HG03378 (cell line): ENCODE measurements at regions not wholly inside any gene's neighbourhood (a gene's known extent, or its start where the extent isn't known, plus 50 kb on each side); places are given as distances from the start of the nearest gene placed in this dataset.
"Not testable (repeated sequence)": the region's sequence is repeated elsewhere in the genome, so short reads cannot be mapped to it uniquely, and the experiment has no call there.

Experiments
- ATAC-seq: cut with Tn5 transposase; IDR thresholded peaks from one replicate; pipeline ENCODE4 v1.9.1; 2021; ENCODE audit warnings: mild to moderate bottlenecking, moderate library complexity; ENCODE audit not compliant: unreplicated experiment

DNA sequence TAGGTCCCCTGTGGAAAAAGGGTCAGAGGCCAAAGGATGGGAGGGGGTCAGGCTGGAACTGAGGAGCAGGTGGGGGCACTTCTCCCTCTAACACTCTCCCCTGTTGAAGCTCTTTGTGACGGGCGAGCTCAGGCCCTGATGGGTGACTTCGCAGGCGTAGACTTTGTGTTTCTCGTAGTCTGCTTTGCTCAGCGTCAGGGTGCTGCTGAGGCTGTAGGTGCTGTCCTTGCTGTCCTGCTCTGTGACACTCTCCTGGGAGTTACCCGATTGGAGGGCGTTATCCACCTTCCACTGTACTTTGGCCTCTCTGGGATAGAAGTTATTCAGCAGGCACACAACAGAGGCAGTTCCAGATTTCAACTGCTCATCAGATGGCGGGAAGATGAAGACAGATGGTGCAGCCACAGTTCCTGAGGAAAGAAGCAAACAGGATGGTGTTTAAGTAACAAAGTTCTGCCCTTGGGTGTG lies 165.8 kb downstream of the RPIA start:
- no peak for ATAC-seq

DNA sequence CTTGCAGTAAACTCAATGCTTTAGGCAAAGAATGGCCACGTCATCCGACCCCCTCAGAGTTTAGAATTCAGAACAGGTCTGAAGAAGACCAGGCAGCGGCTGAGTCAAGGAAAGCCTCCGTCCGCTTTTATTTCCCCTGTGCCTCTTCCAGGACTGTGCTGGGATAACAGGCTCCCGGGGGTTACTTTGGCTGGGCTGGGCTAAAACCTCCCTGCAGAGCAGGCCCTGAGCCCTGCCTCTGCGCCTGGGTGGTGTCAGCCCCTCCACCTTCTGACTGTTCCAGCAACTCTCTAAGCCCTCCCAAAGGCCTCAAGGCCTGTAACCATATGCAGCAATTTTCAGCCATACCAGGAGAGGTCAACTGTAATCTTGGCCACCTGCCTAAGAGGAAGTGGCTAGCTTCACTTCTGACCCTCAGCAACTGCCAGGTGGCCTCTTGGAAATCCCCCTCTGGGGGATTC lies 166.5 kb downstream of the RPIA start:
- peak; percentile 46 for ATAC-seq

DNA sequence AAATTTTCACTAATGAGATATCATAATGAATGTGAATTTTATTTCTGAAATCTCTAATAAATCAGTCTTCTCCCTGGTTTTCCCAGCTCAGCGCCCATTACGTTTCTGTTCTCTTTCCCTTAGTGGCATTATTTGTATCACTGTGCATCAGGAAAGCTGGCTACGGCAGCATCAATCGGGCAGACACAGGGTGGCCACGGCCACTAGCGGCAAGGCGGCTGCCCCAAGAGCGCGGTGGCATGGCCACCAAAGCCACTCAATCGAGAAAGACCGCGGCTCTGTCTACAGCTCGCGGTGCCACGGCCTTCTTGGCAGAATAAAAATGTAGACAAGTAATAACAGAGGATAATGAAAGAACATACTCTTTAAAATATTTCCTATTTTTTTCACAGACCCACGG lies 168.0 kb downstream of the RPIA start:
- no peak for ATAC-seq

DNA sequence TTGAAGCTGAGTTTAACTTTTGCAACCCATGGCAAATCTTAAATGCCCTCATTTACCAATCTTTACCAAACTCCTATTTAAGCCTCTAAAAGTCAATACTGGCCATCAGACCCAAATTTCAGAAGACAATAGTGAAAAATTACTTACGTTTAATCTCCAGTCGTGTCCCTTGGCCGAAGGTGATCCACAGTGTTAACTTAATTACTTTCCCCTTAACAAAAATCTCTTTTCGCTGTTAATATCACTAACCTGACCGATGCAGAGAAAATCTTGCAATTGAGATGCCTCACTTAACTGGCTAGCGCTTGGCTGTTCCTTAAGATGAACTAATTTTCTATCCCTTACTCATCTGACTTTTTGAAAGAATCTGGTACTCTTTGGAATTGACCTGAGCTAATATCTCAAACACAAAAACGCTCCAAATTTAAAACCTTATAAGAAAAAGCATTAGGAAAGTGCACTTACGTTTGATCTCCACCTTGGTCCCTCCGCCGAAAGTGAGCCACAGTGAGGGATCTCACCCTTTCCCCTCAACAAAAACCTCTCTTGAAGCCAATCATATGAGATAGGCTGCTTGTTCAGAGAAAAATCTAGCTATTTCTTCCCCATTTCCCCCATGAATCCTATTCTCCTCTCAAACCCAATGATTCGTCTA lies 169.1 kb downstream of the RPIA start:
- no peak for ATAC-seq

DNA sequence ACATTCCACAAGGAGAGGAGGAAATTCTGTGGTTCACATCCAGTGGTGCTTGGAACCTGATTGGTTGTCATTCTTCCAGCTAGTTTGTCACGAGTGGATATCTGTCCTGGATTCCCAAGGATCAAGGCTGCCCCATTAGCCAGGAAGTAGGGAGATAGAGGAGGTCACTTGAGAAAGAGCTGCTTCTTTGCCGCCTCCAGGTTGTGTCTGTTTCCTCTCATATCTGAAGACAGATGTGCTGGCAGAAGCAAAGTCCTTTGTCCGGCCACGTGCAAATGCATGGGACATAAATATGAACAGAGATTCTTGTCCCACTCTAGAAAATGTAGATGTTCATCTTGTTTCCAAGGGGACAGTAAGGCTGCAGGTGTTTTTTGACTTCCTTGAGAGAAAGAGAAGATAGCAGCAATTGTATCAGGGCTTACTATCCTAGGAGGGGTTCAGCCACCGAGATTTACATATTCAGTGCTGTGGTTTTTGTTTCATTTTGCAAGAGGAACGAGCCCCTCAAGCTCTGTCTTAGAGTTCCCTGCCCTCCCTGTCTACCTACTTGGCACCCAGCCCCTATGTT lies 174.4 kb downstream of the RPIA start:
- ATAC-seq = peak; percentile 64

DNA sequence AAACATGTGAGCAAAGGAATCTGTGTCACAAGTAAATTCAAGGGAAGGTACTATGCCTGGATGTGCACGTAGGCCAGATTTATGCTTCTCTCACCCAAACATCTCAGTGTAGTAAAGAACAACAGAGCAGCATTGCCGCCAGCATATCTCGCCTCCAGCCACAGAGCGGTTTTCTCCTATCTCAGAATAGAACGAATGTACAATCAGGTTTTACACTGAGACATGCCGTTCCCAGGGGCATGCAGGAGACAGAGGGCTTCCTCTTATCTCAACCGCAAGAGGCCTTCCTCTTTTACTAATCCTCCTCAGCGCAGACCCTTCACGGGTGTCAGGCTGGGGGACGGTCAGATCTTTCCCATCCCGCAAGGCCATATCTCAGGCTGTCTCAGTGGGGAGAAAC lies 175.3 kb downstream of the RPIA start:
- ATAC-seq = no peak

DNA sequence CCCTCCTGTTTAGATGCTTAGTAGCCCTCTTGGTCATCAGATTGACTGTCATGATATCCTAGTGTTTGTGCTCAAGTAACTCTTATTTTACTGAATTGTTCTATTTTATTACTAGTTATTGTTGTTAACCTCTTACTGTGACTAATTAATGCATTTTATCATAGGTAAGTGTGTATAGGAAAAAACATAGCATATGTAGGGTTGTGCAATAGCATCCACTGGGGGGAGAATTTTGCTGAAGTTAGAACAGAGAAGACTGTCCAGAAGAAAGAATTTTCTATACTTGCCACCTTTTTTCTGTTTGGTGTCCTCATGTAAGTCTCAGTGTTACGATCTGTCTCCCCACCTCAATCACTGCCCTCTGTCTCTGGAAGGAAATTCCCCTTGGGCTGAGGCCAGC lies 177.4 kb downstream of the RPIA start:
- ATAC-seq = no peak

DNA sequence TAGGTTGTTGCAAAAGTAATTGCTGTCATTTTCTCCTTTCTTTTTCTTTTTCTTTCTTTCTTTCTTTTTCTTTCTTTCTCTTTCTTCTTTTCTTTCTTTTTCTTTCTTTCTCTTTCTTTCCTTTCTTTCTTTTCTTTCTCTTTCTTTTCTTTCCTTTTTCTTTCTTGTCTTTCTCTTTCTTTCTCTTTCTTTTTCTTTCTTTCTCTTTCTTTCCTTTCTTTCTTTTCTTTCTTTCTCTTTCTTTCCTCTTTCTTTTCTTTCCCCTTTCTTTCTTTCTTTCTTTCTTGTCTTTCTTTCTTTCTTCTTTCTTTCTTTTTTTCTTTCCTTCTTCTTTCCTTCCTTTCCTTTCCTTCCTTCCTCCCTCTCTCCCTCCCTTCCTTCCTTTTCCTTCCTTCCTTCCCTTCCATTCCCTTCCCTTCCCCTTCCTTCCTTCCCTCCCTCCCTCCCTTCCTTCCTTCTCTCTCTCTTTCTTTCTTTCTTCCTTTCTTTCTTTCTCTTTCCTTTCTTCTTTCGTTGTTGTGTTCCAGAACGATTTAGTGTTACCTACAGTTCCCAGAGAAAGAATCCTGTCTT lies 178.9 kb downstream of the RPIA start:
- no peak for ATAC-seq

DNA sequence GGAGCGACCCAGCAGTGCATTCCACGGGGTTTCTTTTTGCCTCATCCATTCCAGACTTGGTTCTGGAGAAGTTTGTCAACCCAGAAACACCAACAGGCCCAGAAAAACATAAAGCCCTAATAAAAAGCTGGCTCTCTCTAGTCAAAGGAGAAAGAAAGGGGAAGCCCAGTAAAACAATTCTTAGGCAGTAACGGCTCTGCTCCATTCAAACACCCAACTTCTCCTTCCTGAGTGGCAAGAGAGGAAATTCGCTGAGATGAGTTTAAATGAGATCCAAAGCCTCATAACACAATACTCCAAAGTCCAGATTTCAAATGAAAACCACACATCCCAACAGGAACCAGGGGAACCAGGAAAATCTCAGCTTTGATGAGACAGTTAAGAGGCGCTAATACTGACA lies 179.9 kb downstream of the RPIA start:
- no peak for ATAC-seq

DNA sequence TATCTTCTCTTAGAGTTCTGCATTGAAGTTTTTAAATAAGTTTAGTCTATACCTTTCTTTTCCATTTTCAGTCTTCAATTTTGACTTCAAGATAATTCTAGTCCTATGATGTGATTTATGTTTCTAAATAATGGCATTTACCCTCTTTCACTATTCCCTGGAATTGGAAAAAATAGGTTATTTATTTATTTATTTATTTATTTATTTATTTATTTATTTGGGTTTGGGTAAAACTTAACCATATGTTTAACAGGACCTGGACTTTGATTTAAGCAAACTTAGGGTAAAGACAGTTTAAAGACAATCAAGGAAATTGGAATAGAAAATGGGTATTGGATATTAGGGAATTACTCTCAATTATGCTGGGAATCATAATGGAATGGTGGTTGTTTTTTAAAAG lies 182.1 kb downstream of the RPIA start:
- no peak for ATAC-seq

DNA sequence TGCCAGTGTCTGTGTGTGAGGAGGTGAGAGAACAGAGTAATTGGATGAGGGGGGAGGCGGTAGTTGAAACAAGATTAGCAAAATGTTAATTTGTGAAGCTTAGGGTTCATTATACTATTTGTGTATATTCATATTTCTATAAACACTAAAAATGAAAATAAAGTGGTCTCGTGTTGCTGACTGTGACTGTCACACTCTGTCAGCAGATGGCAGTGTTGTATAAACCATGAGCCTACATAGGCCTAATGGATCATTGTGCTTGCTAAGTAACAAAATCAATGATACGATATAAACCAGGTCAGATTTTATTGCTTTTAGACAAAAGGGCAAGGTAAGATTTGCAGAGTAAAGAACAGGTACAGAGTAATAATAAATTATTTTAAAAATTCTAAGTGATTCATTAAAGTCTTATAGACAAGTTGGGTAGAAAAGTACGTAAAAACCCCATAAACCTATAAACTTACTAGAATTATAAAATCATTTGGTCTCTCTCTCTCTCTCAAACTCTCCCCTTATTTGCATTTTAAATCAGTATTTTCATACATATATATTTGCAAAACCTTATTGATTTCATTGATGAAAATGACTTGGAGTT lies 182.7 kb downstream of the RPIA start:
- ATAC-seq = no peak

DNA sequence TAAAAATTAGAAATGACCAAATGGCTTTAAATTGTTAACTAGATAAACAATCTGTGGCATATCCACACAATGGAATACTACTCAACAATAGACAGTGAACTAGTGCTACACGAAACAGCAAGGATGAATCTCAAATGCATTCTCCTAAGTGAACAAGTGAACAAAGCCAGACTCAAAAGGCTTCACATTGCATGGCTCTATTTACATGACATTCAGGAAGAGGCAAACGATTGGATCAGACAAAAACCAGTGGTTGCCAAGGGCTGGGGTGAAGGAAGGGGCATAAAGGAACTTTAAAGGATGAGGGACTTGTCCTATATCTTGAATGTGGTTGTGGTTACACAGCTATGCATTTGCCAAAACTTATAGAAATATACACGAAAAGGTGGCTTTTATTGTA lies 184.3 kb downstream of the RPIA start:
- no peak for ATAC-seq

DNA sequence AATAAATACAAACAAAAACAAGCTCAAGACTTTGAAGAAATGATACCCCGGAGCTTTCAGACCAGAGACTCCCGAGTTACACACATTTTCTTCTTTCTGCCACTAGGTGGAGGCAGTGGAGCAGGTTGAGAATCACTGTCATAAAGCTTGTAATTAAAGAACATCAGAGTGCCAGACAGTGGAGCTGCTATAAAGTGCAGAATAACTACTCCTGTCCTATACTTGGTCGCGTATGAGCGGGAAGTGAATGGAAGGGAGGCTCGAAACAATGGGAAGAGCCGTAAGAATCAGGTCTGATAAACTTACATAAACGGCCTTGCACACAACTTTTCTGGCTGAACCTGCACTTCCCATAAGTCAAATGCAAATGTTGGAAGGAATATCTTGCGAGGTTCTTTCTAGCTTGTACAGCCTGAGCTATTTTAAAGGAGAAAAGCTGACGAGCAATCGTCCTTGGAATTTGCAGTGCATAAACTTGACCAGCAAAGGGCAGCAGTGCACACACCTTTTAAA lies 189.0 kb downstream of the RPIA start:
- ATAC-seq = peak; percentile 70

DNA sequence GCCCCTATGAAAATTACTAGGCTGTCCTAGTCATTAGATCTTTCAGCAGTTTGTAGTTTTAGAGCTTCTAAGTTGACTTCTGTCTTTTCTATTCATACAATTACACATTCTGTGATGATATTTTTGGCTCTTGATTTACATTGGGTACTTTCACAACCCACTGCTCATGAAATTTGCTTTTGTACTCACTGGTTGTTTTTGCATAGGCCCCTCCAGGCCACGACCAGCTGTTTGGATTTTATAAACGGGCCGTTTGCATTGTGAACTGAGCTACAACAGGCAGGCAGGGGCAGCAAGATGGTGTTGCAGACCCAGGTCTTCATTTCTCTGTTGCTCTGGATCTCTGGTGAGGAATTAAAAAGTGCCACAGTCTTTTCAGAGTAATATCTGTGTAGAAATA lies 193.8 kb downstream of the RPIA start:
- ATAC-seq = peak; percentile 69

DNA sequence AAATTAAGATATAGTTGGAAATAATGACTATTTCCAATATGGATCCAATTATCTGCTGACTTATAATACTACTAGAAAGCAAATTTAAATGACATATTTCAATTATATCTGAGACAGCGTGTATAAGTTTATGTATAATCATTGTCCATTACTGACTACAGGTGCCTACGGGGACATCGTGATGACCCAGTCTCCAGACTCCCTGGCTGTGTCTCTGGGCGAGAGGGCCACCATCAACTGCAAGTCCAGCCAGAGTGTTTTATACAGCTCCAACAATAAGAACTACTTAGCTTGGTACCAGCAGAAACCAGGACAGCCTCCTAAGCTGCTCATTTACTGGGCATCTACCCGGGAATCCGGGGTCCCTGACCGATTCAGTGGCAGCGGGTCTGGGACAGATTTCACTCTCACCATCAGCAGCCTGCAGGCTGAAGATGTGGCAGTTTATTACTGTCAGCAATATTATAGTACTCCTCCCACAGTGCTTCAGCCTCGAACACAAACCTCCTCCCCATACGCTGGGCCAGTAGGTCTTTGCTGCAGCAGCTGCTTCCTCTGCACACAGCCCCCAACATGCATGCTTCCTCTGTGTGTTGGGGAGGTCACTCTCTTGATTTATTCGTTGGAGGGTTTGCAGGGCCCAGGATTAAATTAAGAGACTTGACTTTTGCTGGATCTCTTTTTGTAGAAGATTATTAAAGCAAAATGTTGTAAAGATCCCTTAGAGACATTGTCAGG lies 194.4 kb downstream of the RPIA start:
- no peak for ATAC-seq

DNA sequence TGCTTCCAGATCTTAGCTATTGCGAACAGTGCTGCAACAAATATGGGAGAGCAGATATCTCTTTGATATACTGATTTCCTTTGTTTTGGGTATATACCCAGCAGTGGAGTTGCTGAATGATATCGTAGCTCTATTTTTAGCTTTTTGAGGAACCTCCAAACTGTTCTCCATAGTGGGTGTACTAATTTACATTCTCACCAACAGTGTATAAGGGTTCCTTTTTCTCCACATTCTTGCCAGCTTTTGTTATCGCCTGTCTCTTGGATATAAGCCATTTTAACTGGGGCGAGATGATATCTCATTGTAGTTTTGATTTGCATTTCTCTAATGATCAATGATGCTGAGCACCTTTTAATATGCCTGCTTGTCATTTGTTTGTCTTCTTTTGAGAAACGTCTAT lies 196.0 kb downstream of the RPIA start:
- ATAC-seq = not testable (repeated sequence)

DNA sequence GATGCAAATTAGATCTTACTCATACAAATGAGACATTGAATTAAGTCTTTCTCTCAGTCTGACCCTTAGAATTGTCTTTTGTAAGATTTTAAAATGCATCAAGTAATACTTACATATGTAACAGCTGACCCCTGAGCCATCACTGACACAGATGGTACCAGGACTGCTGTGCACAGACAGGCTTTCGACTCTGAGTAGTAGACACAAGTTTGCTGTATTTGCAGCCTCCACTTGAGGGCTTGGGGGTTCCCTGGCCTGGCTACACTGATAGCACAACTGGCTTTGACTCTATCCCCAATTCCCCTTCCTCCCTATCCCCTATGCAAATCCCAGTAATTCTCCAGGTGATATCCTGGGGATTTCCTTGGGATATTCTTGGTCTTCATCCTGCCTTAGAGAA lies 200.7 kb downstream of the RPIA start:
- ATAC-seq = no peak

DNA sequence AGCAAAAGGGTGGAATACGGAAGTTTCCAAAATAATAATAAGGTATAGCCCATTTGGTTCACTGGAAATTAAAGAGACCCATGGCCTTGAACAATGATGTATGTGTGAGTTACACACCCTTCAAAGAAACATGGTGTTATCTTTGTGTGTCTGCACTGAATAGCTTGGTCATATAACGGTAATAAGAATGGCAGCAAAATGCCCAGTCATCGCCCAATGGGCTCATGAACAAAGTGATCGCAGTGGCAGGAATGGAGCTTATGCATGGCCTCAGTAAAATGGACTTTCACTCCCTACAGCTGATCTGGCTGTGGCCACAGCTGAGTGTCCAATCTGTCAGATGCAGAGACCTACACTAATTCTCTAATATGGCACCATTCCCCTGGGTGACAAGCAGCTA lies 201.3 kb downstream of the RPIA start:
- no peak for ATAC-seq

DNA sequence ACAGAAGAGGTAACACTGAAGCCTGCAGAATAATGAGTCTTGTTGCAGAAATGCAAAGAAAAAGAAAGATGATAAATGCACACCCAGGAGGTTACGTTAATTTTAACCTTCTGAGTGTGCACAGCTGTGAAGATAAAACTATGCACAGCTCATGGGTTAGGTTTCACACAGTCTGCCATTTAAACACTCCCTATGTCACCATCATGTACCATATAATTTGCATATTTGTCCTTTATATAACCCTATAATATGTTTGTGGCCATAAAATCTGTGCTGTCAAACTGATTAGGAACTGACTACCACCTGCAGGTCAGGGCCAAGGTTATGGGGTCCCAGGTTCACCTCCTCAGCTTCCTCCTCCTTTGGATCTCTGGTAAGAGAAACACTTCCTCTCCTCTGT lies 205.5 kb downstream of the RPIA start:
- no peak for ATAC-seq

DNA sequence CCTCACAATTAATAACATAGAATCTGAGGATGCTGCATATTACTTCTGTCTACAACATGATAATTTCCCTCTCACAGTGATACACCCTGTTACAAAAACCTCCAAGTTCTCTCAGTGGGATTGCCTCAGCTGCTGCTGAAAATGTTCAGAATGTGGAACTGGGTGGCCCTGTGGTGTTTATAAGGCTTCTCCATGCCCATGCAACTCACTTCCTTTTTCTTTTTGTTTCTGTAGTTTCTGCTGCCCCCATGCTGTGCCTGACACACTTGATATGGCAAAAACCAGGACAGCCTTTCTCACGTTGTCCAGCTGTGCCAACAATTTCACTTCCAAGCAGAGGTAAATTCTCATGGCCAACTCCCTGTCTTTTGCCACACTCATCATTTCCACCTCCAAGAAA lies 206.2 kb downstream of the RPIA start:
- ATAC-seq = peak; percentile 56

DNA sequence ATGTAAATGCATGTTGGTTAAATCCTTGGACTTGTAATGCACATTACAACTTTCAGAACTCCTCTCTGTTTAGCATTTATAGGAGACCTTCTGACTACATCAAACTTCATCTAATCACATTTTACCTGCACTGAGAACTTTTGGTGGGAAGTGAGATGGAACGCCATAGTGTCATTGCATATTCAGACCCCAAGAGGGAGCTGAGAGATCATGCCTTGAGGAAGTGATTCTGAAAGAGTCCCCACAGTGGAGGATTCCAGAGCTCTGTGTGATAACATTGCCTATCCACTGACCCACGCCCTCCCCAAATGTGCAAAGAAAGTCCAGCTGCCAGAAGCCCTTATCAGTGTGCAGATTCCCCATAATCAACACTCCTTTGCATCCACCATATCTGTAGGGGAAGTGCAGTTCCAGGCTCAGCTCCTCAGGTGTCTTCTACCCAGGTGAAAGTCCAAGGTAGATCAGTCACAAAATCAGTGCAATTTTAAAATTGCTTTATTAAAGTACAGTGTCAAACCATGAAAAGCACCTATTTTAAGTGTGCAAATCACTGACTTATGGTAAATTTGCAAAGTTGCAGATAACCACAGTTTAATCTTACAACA lies 212.4 kb downstream of the RPIA start:
- ATAC-seq = peak; percentile 72
